GM12874 (cell line): ENCODE measurements at regions not wholly inside any gene's neighbourhood (a gene's known extent, or its start where the extent isn't known, plus 50 kb on each side); places are given as distances from the start of the nearest gene placed in this dataset.

Experiments used
- CTCF ChIP-seq: IDR thresholded peaks from 2 replicates; pipeline ENCODE4 v1.5.1; 2011; ENCODE audit warnings: low read depth, mild to moderate bottlenecking, control low read depth, low read length, moderate library complexity; ENCODE audit not compliant: insufficient read depth

- no peak for TF ChIP-seq CTCF
Measured at GRCh38 chr5:91898898-91899297, 515.8 kb upstream of the ARRDC3 start.

GRCh38 chr5:91898019-91898418 is 514.9 kb upstream of the ARRDC3 start:
- no peak for TF ChIP-seq CTCF

GRCh38 chr5:91888810-91889209 is 505.7 kb upstream of the ARRDC3 start:
- TF ChIP-seq CTCF = no peak

- no peak for TF ChIP-seq CTCF
Measured at GRCh38 chr5:91885291-91886265, 502.5 kb upstream of the ARRDC3 start.

GRCh38 chr5:91884036-91884435 is 500.9 kb upstream of the ARRDC3 start:
- TF ChIP-seq CTCF = no peak

- no peak for TF ChIP-seq CTCF
Measured at GRCh38 chr5:91875196-91875779, 492.2 kb upstream of the ARRDC3 start.

- no peak for TF ChIP-seq CTCF
Measured at GRCh38 chr5:91867799-91868198, 484.7 kb upstream of the ARRDC3 start.
